ENCODE measurements at regions not wholly inside any gene's neighbourhood (a gene's known extent, or its start where the extent isn't known, plus 50 kb on each side); places are given as distances from the start of the nearest gene placed in this dataset.

- no peak for DNase-seq (ENCODE audit: low read depth)
These were observed 473.4 kb downstream of the SOX6 start for GRCh38 chr11:15882876-15883454.

- DNase-seq (ENCODE audit: low read depth) = no peak
These were observed 472.9 kb downstream of the SOX6 start for GRCh38 chr11:15883455-15883920.

- no peak for DNase-seq (ENCODE audit: low read depth)
These were observed 472.2 kb downstream of the SOX6 start for GRCh38 chr11:15884141-15884540.

- no peak for DNase-seq (ENCODE audit: low read depth)
These were observed 471.4 kb downstream of the SOX6 start for GRCh38 chr11:15884777-15885540.

GRCh38 chr11:15885854-15886253 lies 470.5 kb downstream of the SOX6 start:
- no peak for DNase-seq (ENCODE audit: low read depth)

GRCh38 chr11:15886299-15886698 lies 470.0 kb downstream of the SOX6 start:
- DNase-seq (ENCODE audit: low read depth) = no peak

- no peak for DNase-seq (ENCODE audit: low read depth)
These were observed 469.5 kb downstream of the SOX6 start for GRCh38 chr11:15886866-15887265.

GRCh38 chr11:15888556-15889345 lies 467.6 kb downstream of the SOX6 start:
- DNase-seq (ENCODE audit: low read depth) = no peak

- no peak for DNase-seq (ENCODE audit: low read depth)
These were observed 466.8 kb downstream of the SOX6 start for GRCh38 chr11:15889363-15890030.

- no peak for DNase-seq (ENCODE audit: low read depth)
These were observed 466.2 kb downstream of the SOX6 start for GRCh38 chr11:15890031-15890713.

- DNase-seq (ENCODE audit: low read depth) = no peak
These were observed 463.3 kb downstream of the SOX6 start for GRCh38 chr11:15893080-15893492.

GRCh38 chr11:15896026-15896425 lies 460.3 kb downstream of the SOX6 start:
- no peak for DNase-seq (ENCODE audit: low read depth)

- DNase-seq (ENCODE audit: low read depth) = no peak
These were observed 459.8 kb downstream of the SOX6 start for GRCh38 chr11:15896530-15896929.

- no peak for DNase-seq (ENCODE audit: low read depth)
These were observed 459.0 kb downstream of the SOX6 start for GRCh38 chr11:15897211-15897960.

GRCh38 chr11:15901054-15901453 lies 455.3 kb downstream of the SOX6 start:
- no peak for DNase-seq (ENCODE audit: low read depth)

GRCh38 chr11:15901790-15902189 lies 454.6 kb downstream of the SOX6 start:
- DNase-seq (ENCODE audit: low read depth) = no peak

GRCh38 chr11:15903246-15903645 lies 453.1 kb downstream of the SOX6 start:
- DNase-seq (ENCODE audit: low read depth) = no peak

- no peak for DNase-seq (ENCODE audit: low read depth)
These were observed 450.8 kb downstream of the SOX6 start for GRCh38 chr11:15905366-15906104.

GRCh38 chr11:15906481-15907035 lies 449.8 kb downstream of the SOX6 start:
- no peak for DNase-seq (ENCODE audit: low read depth)

GRCh38 chr11:15907806-15908205 lies 448.5 kb downstream of the SOX6 start:
- no peak for DNase-seq (ENCODE audit: low read depth)
